Fibroblast of villous mesenchyme (primary cell): ENCODE measurements at regions not wholly inside any gene's neighbourhood (a gene's known extent, or its start where the extent isn't known, plus 50 kb on each side); places are given as distances from the start of the nearest gene placed in this dataset.

ENCODE experiments used
- DNase-seq: peaks from one replicate; pipeline ENCODE4 v3.0.0-alpha.2; 2010; ENCODE audit warnings: low read depth
- H3K4me3 ChIP-seq: 2 replicates; pipeline ENCODE4 v1.5.1; 2011; ENCODE audit warnings: low read depth, mild to moderate bottlenecking, low read length
- TF ChIP-seq, protein P1 (sequence below): IDR thresholded peaks from 2 replicates; pipeline ENCODE4 v1.5.1; 2012; ENCODE audit warnings: low read depth, mild to moderate bottlenecking, low read length; ENCODE audit not compliant: insufficient read depth

GRCh38 chr5:31036411-31036810, 157.1 kb upstream of the CDH6 start:
- TF ChIP-seq, protein P1, sequence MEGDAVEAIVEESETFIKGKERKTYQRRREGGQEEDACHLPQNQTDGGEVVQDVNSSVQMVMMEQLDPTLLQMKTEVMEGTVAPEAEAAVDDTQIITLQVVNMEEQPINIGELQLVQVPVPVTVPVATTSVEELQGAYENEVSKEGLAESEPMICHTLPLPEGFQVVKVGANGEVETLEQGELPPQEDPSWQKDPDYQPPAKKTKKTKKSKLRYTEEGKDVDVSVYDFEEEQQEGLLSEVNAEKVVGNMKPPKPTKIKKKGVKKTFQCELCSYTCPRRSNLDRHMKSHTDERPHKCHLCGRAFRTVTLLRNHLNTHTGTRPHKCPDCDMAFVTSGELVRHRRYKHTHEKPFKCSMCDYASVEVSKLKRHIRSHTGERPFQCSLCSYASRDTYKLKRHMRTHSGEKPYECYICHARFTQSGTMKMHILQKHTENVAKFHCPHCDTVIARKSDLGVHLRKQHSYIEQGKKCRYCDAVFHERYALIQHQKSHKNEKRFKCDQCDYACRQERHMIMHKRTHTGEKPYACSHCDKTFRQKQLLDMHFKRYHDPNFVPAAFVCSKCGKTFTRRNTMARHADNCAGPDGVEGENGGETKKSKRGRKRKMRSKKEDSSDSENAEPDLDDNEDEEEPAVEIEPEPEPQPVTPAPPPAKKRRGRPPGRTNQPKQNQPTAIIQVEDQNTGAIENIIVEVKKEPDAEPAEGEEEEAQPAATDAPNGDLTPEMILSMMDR: no peak
- H3K4me3 ChIP-seq: no peak overlapping the region
- peak; percentile 1 for DNase-seq

- TF ChIP-seq, protein P1: no peak
- H3K4me3 ChIP-seq: no peak overlapping the region
- no peak for DNase-seq
These were observed 160.2 kb upstream of the CDH6 start for GRCh38 chr5:31033295-31033694.

GRCh38 chr5:31029925-31030324, 163.6 kb upstream of the CDH6 start:
- H3K4me3 ChIP-seq: no peak overlapping the region
- DNase-seq: no peak
- TF ChIP-seq, protein P1: no peak

DNA sequence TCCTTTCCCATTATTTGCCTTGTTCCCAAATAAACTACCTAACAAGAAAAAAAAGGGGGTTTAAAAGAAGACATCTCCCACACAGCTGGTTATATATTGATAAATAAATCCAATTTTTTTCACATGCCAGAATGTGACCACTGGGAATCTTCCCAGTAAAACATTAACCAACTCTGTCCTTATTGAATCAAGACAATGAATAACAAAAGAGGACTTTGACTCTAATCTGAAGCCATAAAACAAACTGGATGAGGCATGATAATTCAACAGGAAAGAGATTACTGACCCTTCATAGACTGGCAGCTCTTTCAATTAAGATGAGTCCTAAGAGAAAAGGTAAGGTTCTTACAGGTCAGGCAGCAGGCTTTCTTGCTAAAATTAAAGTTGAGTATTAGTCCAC, 165.8 kb upstream of the CDH6 start:
- DNase-seq: no peak
- TF ChIP-seq, protein P1: no peak
- no peak overlapping the region for H3K4me3 ChIP-seq

- H3K4me3 ChIP-seq: no peak overlapping the region
- TF ChIP-seq, protein P1: no peak
- DNase-seq: no peak
These were observed 170.4 kb upstream of the CDH6 start for GRCh38 chr5:31023105-31023504.

DNA sequence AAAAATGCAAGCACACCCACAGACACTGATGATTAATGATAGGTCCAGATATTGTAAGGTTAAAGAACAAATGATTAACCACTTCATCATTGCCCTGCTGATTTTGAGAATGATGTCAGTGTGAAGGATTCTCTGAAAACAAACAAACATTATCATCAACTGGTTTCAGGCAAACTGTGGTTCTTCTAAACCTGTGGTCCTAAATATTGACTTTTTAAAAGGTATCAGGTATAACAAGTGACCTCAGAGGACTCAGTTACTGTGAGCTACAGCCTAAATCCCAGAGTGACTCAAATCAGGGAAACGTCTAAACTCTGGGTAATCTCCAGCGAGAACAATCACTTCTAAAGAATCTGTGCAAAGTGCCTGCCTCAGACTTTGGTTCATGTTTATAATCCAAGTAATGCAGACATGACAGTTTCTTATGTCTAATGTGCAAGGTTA, 172.3 kb upstream of the CDH6 start:
- DNase-seq: no peak
- TF ChIP-seq, protein P1: no peak
- H3K4me3 ChIP-seq: no peak overlapping the region

DNA sequence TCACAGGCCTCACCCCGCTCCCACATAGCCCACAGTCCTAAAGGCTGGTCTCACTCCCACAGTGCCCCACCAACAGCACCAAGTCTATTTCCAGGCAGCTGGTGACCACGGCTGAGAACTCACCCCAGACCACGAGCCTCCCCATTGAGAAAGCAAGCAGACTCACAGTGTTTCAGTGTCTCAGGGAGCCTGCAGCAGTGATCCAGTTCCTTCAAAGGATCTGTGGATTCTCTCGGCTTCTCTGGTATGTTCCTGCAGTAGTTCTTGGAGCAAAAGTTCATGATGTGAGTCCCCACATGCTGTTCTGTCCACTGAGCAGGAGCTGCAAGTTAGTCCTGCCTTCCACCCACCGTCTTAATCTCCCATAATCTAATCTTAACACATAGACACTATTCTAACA, 185.3 kb upstream of the CDH6 start:
- DNase-seq: no peak

More for the DNA sequence above, 185.3 kb upstream of the CDH6 start:
- TF ChIP-seq, protein P1: no peak
- no peak overlapping the region for H3K4me3 ChIP-seq
